ENCODE measurements at regions not wholly inside any gene's neighbourhood (a gene's known extent, or its start where the extent isn't known, plus 50 kb on each side); places are given as distances from the start of the nearest gene placed in this dataset.

GRCh38 chr2:234386971-234387370 is 109.9 kb downstream of the ARL4C start:
- no peak for TF ChIP-seq CTCF (conservative IDR thresholded peaks at IDR 0.05 in 1 of 2, IDR thresholded peaks at IDR 0.05 in 1 of 2; ENCODE audit: extremely low read depth in 1 of 2, insufficient read depth in 1 of 2, low read depth in 1 of 2, low read length in 2 of 2)
- TF ChIP-seq EZH2 (IDR thresholded peaks at IDR 0.05; ENCODE audit: borderline replicate concordance, low read length), result no peak
